Gastroesophageal sphincter (tissue), 4 donors: ENCODE measurements at regions not wholly inside any gene's neighbourhood (a gene's known extent, or its start where the extent isn't known, plus 50 kb on each side); places are given as distances from the start of the nearest gene placed in this dataset.

Experiments
- ATAC-seq: fragments of 150-250 bp; one replicate; pipeline ENCODE4 v1.9.1; 2016; ENCODE audit warnings: mild to moderate bottlenecking, moderate library complexity
- H3K27ac ChIP-seq, 4 donors: fragments of 200-600 bp; sonication (generic) in 3 of 4; 1 replicate in 3 of 4; 2 replicates in 1 of 4; pipeline ENCODE4 v1.5.1; 2016 to 2019
- H3K27me3 ChIP-seq: fragments of 200-600 bp; sonication (generic); one replicate; pipeline ENCODE4 v1.5.1; 2019
- H3K36me3 ChIP-seq, 2 donors: fragments of 200-600 bp; sonication (generic); one replicate each; pipeline ENCODE4 v1.5.1; 2019; ENCODE audit warnings: control low read depth in 1 of 2
- H3K4me1 ChIP-seq, 3 donors: fragments of 200-600 bp; sonication (generic); 1 replicate in 2 of 3; 2 replicates in 1 of 3; pipeline ENCODE4 v1.5.1; 2016 to 2019; ENCODE audit warnings: control low read depth in 2 of 3
- H3K4me3 ChIP-seq, 2 donors: fragments of 200-600 bp; sonication (generic); one replicate each; pipeline ENCODE4 v1.5.1; 2019; ENCODE audit warnings: mild to moderate bottlenecking in 1 of 2, moderate library complexity in 1 of 2
- H3K9me3 ChIP-seq, 3 donors: fragments of 200-600 bp; sonication (generic); one replicate each; pipeline ENCODE4 v1.5.1; 2017 to 2019; ENCODE audit warnings: control low read depth in 2 of 3
- CTCF ChIP-seq, 4 experiments: fragments of 200-600 bp in 2 of 4; fragments of 450-650 bp in 2 of 4; sonication (generic) in 1 of 4; IDR thresholded peaks; one replicate each; pipeline ENCODE4 v1.5.1; 2017 to 2019; ENCODE audit warnings: antibody characterized with exemption in 4 of 4, mild to moderate bottlenecking in 2 of 4, moderate library complexity in 2 of 4
- EP300 ChIP-seq: sonication (generic); formaldehyde crosslinking; IDR thresholded peaks from one replicate; pipeline ENCODE4 v1.6.1; 2017; ENCODE audit warnings: antibody characterized with exemption, mild to moderate bottlenecking
- POLR2A ChIP-seq, 2 donors: fragments of 450-650 bp; IDR thresholded peaks; one replicate each; pipeline ENCODE4 v1.6.1; 2017; ENCODE audit warnings: antibody characterized with exemption in 2 of 2, mild to moderate bottlenecking in 2 of 2, moderate library complexity in 1 of 2
- POLR2AphosphoS5 ChIP-seq: sonication (generic); formaldehyde crosslinking; IDR thresholded peaks from one replicate; pipeline ENCODE4 v1.6.1; 2017; ENCODE audit warnings: antibody characterized with exemption
- WGBS, 2 donors: methylation state at CpG; one replicate each; pipeline ENCODE4 v1.1.5; 2018; ENCODE audit warnings: low coverage in 1 of 2; 5-methylcytosine and 5-hydroxymethylcytosine counted together

GRCh38 chr20:48222595-48223180, 437.4 kb upstream of the SULF2 start:
- H3K27ac ChIP-seq: no peak overlapping the region
- H3K27me3 ChIP-seq: no peaks in the 10 kb centered on the region
- no peak overlapping the region for H3K4me3 ChIP-seq
- no peaks in the 10 kb centered on the region for H3K4me1 ChIP-seq
- no peak for TF ChIP-seq POLR2A (IDR thresholded peaks at IDR 0.05)
- no peaks in the 10 kb centered on the region for H3K36me3 ChIP-seq
- H3K9me3 ChIP-seq: no peaks in the 10 kb centered on the region
- WGBS, 2 donors: 86 to 91% methylated on average over 6 to 8 of the region's 8 CpGs
- ATAC-seq: no peak

GRCh38 chr20:48220033-48220633, 434.9 kb upstream of the SULF2 start:
- H3K4me1 ChIP-seq: no peaks in the 10 kb centered on the region
- no peak overlapping the region for H3K4me3 ChIP-seq
- no peaks in the 10 kb centered on the region for H3K27me3 ChIP-seq
- 73 to 79% methylated on average over 4 to 5 of the region's 6 CpGs for WGBS, 2 donors
- no peak for ATAC-seq
- no peaks in the 10 kb centered on the region for H3K9me3 ChIP-seq
- TF ChIP-seq POLR2AphosphoS5: no peak
- no peak for TF ChIP-seq CTCF (IDR thresholded peaks at IDR 0.05)
- no peak for TF ChIP-seq POLR2A (IDR thresholded peaks at IDR 0.05)
- no peak for TF ChIP-seq EP300
- no peaks in the 10 kb centered on the region for H3K36me3 ChIP-seq
- no peak overlapping the region for H3K27ac ChIP-seq

GRCh38 chr20:48219306-48219705, 434.0 kb upstream of the SULF2 start:
- no peak overlapping the region for H3K27ac ChIP-seq
- H3K27me3 ChIP-seq: no peaks in the 10 kb centered on the region
- WGBS, 2 donors: 94% methylated on average over 3 to 5 of the region's 5 CpGs
- no peak for ATAC-seq
- H3K4me3 ChIP-seq: no peak overlapping the region
- H3K9me3 ChIP-seq: no peaks in the 10 kb centered on the region
- no peaks in the 10 kb centered on the region for H3K4me1 ChIP-seq
- H3K36me3 ChIP-seq: no peaks in the 10 kb centered on the region
- no peak for TF ChIP-seq POLR2A (IDR thresholded peaks at IDR 0.05)
- no peak for TF ChIP-seq POLR2AphosphoS5
- TF ChIP-seq CTCF (IDR thresholded peaks at IDR 0.05): no peak
- TF ChIP-seq EP300: no peak

GRCh38 chr20:48217190-48217589, 431.9 kb upstream of the SULF2 start:
- Histone ChIP-seq H3K27me3 (no peaks in the 10 kb centered on the region), H3K27ac (no peak overlapping the region), H3K4me3 (no peak overlapping the region), H3K9me3 (no peaks in the 10 kb centered on the region), H3K36me3 (no peaks in the 10 kb centered on the region), H3K4me1 (no peaks in the 10 kb centered on the region)
- ATAC-seq: no peak
- 71 to 86% methylated on average over 4 to 13 of the region's 14 CpGs for WGBS, 2 donors
- TF ChIP-seq CTCF (IDR thresholded peaks at IDR 0.05) (no peak), EP300 (no peak), POLR2A (IDR thresholded peaks at IDR 0.05) (no peak), POLR2AphosphoS5 (no peak)

GRCh38 chr20:48215536-48215935, 430.3 kb upstream of the SULF2 start:
- ATAC-seq: no peak
- H3K36me3 ChIP-seq: no peaks in the 10 kb centered on the region
- H3K27ac ChIP-seq: no peak overlapping the region
- no peaks in the 10 kb centered on the region for H3K9me3 ChIP-seq
- no peak for TF ChIP-seq CTCF (IDR thresholded peaks at IDR 0.05)
- TF ChIP-seq EP300: no peak
- TF ChIP-seq POLR2AphosphoS5: no peak
- no peak for TF ChIP-seq POLR2A (IDR thresholded peaks at IDR 0.05)
- H3K4me1 ChIP-seq: no peaks in the 10 kb centered on the region
- no peaks in the 10 kb centered on the region for H3K27me3 ChIP-seq
- 40% methylated on average over 2 of the region's 8 CpGs; no CpG with 5 or more reads in 1 of the 2 donors for WGBS, 2 donors
- no peak overlapping the region for H3K4me3 ChIP-seq
